H1 (cell line): ENCODE measurements at regions not wholly inside any gene's neighbourhood (a gene's known extent, or its start where the extent isn't known, plus 50 kb on each side); places are given as distances from the start of the nearest gene placed in this dataset.

ENCODE experiments used
- CTCF ChIA-PET: fragments of 300-600 bp; sonication (Branson Sonifier 250); formaldehyde crosslinking; loops from one replicate; lab custom pipeline; 2021; ENCODE audit not compliant: partially characterized antibody; lab: Charles Lee
- POLR2A ChIA-PET: fragments of 300-600 bp; sonication (Branson Sonifier 250); formaldehyde crosslinking; loops from one replicate; lab custom pipeline; 2021; ENCODE audit warnings: inconsistent platforms; ENCODE audit not compliant: partially characterized antibody; lab: Charles Lee
- DNase-seq, 2 experiments: peaks; one replicate each; pipeline versions ENCODE4 v3.0.0 to v3.0.0-alpha.2; 2010 to 2022; ENCODE audit warnings: low spot score in 2 of 2, low read depth in 1 of 2, mixed read lengths in 1 of 2
- FAIRE-seq: peaks from 2 replicates; lab custom pipeline; 2011; peaks lifted over from hg19 to GRCh38; lab: Jason Lieb, UNC
- H2AFZ ChIP-seq: 2 replicates; pipeline ENCODE4 v1.8.1; 2012; ENCODE audit warnings: low read length, inconsistent platforms
- H2AK5ac ChIP-seq: 2 replicates; pipeline ENCODE4 v1.6.1; 2013; ENCODE audit warnings: low read depth, low read length
- H2BK120ac ChIP-seq: replicated peaks from 2 replicates; pipeline ENCODE3; 2013; ENCODE audit warnings: low read depth, low read length, inconsistent platforms
- H2BK12ac ChIP-seq: 2 replicates; pipeline ENCODE4 v1.6.1; 2013; ENCODE audit warnings: low read depth, low read length
- H2BK15ac ChIP-seq: 2 replicates; pipeline ENCODE4 v1.6.1; 2013; ENCODE audit warnings: low read length
- H2BK20ac ChIP-seq: 2 replicates; pipeline ENCODE4 v1.6.1; 2013; ENCODE audit warnings: low read length
- H2BK5ac ChIP-seq: 2 replicates; pipeline ENCODE4 v1.6.1; 2013; ENCODE audit warnings: low read depth, low read length
- H3K14ac ChIP-seq: 2 replicates; pipeline ENCODE4 v1.6.1; 2013; ENCODE audit warnings: inconsistent platforms; ENCODE audit not compliant: insufficient read length
- H3K18ac ChIP-seq: 2 replicates; pipeline ENCODE4 v1.6.1; 2013; ENCODE audit warnings: low read length; ENCODE audit errors: extremely low read depth
- H3K23ac ChIP-seq: 2 replicates; pipeline ENCODE4 v1.6.1; 2013; ENCODE audit warnings: inconsistent platforms; ENCODE audit not compliant: insufficient read length
- H3K23me2 ChIP-seq: 2 replicates; pipeline ENCODE4 v1.6.1; 2013; ENCODE audit warnings: low read depth, low read length
- H3K27ac ChIP-seq: 2 replicates; pipeline ENCODE4 v1.6.1; 2011; ENCODE audit warnings: low read depth, low read length, inconsistent platforms
- H3K27me3 ChIP-seq, 4 experiments: replicated peaks in 1 of 4; 1 replicate in 1 of 4; 2 replicates in 3 of 4; pipeline versions ENCODE4 v1.6.1 to v1.8.1; 2011 to 2013; ENCODE audit warnings: low read length in 3 of 4, mild to moderate bottlenecking in 3 of 4, inconsistent platforms in 2 of 4, mixed read lengths in 2 of 4, moderate library complexity in 1 of 4; ENCODE audit not compliant: control insufficient read depth in 3 of 4, insufficient read depth in 3 of 4; ENCODE audit errors: extremely low read depth in 1 of 4
- H3K36me3 ChIP-seq, 4 experiments: 2 replicates each; pipeline versions ENCODE4 v1.6.1 to v1.8.1; 2011 to 2013; ENCODE audit warnings: mild to moderate bottlenecking in 4 of 4, low read length in 3 of 4, moderate library complexity in 2 of 4, control low read depth in 1 of 4, inconsistent platforms in 1 of 4; ENCODE audit not compliant: insufficient read depth in 4 of 4, control insufficient read depth in 2 of 4
- H3K4ac ChIP-seq: replicated peaks from 2 replicates; pipeline ENCODE3; 2013; ENCODE audit warnings: low read length, low read depth, mixed read lengths, inconsistent platforms; ENCODE audit not compliant: insufficient read length
- H3K4me1 ChIP-seq, 4 experiments: replicated peaks in 1 of 4; 1 replicate in 1 of 4; 2 replicates in 3 of 4; pipeline versions ENCODE4 v1.6.1 to v1.8.1; 2011 to 2013; ENCODE audit warnings: low read length in 3 of 4, inconsistent platforms in 2 of 4, mixed read lengths in 1 of 4; ENCODE audit not compliant: insufficient read depth in 4 of 4, control insufficient read depth in 3 of 4
- H3K4me2 ChIP-seq, 2 experiments: 2 replicates each; pipeline versions ENCODE4 v1.6.1 to v1.8.1; 2011 to 2013; ENCODE audit warnings: low read depth in 2 of 2, low read length in 2 of 2, control low read depth in 1 of 2, inconsistent platforms in 1 of 2, mild to moderate bottlenecking in 1 of 2; ENCODE audit not compliant: insufficient read depth in 1 of 2
- H3K4me3 ChIP-seq, 4 experiments: fragments of 200-600, 300-600 bp in 1 of 4; sonication (generic), shearing (Covaris generic), sonication (Bioruptor Twin) in 1 of 4; 2 replicates each; pipeline versions ENCODE4 v1.5.1 to v1.8.1; 2011 to 2016; ENCODE audit warnings: low read length in 4 of 4, low read depth in 3 of 4, control low read depth in 2 of 4, inconsistent platforms in 2 of 4, mild to moderate bottlenecking in 2 of 4, mixed read lengths in 1 of 4, moderate library complexity in 1 of 4; ENCODE audit not compliant: insufficient read depth in 2 of 4; ENCODE audit errors: extremely low read depth in 1 of 4
- H3K56ac ChIP-seq: replicated peaks from 2 replicates; pipeline ENCODE3; 2013; ENCODE audit warnings: low read depth, mild to moderate bottlenecking, mixed read lengths, low read length, inconsistent platforms; ENCODE audit not compliant: insufficient read length
- H3K79me1 ChIP-seq: 2 replicates; pipeline ENCODE4 v1.6.1; 2013; ENCODE audit warnings: low read depth, low read length, control low read depth
- H3K79me2 ChIP-seq, 2 experiments: 2 replicates each; pipeline versions ENCODE4 v1.6.1 to v1.8.1; 2012 to 2013; ENCODE audit warnings: low read length in 2 of 2, mild to moderate bottlenecking in 2 of 2, inconsistent platforms in 1 of 2; ENCODE audit not compliant: insufficient read depth in 2 of 2, control insufficient read depth in 1 of 2
- H3K9ac ChIP-seq, 4 experiments: replicated peaks in 1 of 4; 1 replicate in 1 of 4; 2 replicates in 3 of 4; pipeline versions ENCODE4 v1.6.1 to v1.8.1; 2011 to 2013; ENCODE audit warnings: low read depth in 3 of 4, low read length in 3 of 4, control low read depth in 2 of 4, mild to moderate bottlenecking in 2 of 4, moderate library complexity in 2 of 4, inconsistent platforms in 1 of 4; ENCODE audit errors: extremely low read depth in 1 of 4
- H3K9me3 ChIP-seq, 2 experiments: 2 replicates each; pipeline versions ENCODE4 v1.6.1 to v1.8.1; 2012 to 2013; ENCODE audit warnings: mild to moderate bottlenecking in 2 of 2, moderate library complexity in 2 of 2, control low read depth in 1 of 2, inconsistent platforms in 1 of 2, low read depth in 1 of 2, low read length in 1 of 2, mixed read lengths in 1 of 2; ENCODE audit not compliant: insufficient read depth in 2 of 2
- H4K20me1 ChIP-seq, 2 experiments: replicated peaks in 1 of 2; 2 replicates each; pipeline versions ENCODE3 to v1.8.1; 2011 to 2013; ENCODE audit warnings: inconsistent platforms in 2 of 2, low read length in 2 of 2, mild to moderate bottlenecking in 1 of 2; ENCODE audit not compliant: insufficient read depth in 2 of 2, control insufficient read depth in 1 of 2
- H4K5ac ChIP-seq: 2 replicates; pipeline ENCODE4 v1.6.1; 2013; ENCODE audit warnings: low read length, low read depth, mixed read lengths, inconsistent platforms; ENCODE audit not compliant: insufficient read length
- H4K8ac ChIP-seq: 2 replicates; pipeline ENCODE4 v1.8.0; 2013; ENCODE audit warnings: mild to moderate bottlenecking, moderate library complexity, low read length, inconsistent platforms; ENCODE audit not compliant: insufficient read depth; ENCODE audit errors: extremely low read depth
- H4K91ac ChIP-seq: replicated peaks from 2 replicates; pipeline ENCODE3; 2013; ENCODE audit warnings: low read length, mixed read lengths, inconsistent platforms; ENCODE audit not compliant: insufficient read length
- EZH2 ChIP-seq: fragments of 200-600 bp; sonication (generic); IDR thresholded peaks from 2 replicates; pipeline ENCODE4 v1.7.1; 2012; ENCODE audit warnings: low read depth, mild to moderate bottlenecking, moderate library complexity, low read length, inconsistent platforms; ENCODE audit not compliant: severe bottlenecking
- KDM4A ChIP-seq: IDR thresholded peaks from one replicate; pipeline ENCODE4 v1.7.1; 2012; ENCODE audit warnings: low read depth, mild to moderate bottlenecking, moderate library complexity, low read length, inconsistent platforms; ENCODE audit not compliant: severe bottlenecking
- RNF2 ChIP-seq: fragments of 200-900, 300-1000 bp; sonication (generic); IDR thresholded peaks from 2 replicates; pipeline ENCODE4 v1.7.1; 2016; ENCODE audit warnings: borderline replicate concordance, low read depth, mild to moderate bottlenecking, antibody characterized with exemption, low read length; ENCODE audit not compliant: poor library complexity, severe bottlenecking; ENCODE audit errors: missing control alignments
- SIX5 ChIP-seq: IDR thresholded peaks from 2 replicates; pipeline ENCODE4 v1.6.1; 2011; ENCODE audit warnings: mild to moderate bottlenecking, low read depth, low read length
- SUZ12 ChIP-seq: fragments of 200-600 bp; sonication (generic); IDR thresholded peaks from 2 replicates; pipeline ENCODE4 v1.6.1; 2012; ENCODE audit warnings: mild to moderate bottlenecking, inconsistent platforms, low read length, moderate library complexity, mixed read lengths
- WGBS, 2 experiments: shearing (Covaris generic) in 1 of 2; methylation state at CpG; one replicate each; pipeline versions ENCODE4 v1.1.6 to v1.1.7; 2013 to 2015; ENCODE audit warnings: low lambda C conversion rate in 2 of 2, mixed read lengths in 2 of 2, inconsistent platforms in 1 of 2, low coverage in 1 of 2, missing lambda C conversion rate in 1 of 2; ENCODE audit not compliant: insufficient replicate concordance in 2 of 2, insufficient coverage in 1 of 2, insufficient read length in 1 of 2; ENCODE audit errors: extremely low coverage in 1 of 2, missing lambda C conversion rate in 1 of 2; 5-methylcytosine and 5-hydroxymethylcytosine counted together
- TF ChIP-seq, protein P1 (sequence below): IDR thresholded peaks from 2 replicates; pipeline ENCODE4 v1.6.1; 2011; ENCODE audit warnings: low read length, improper control_type of control experiment
- TF ChIP-seq, protein P2 (sequence below): IDR thresholded peaks from 2 replicates; pipeline ENCODE4 v1.6.1; 2012; ENCODE audit warnings: inconsistent platforms

DNA sequence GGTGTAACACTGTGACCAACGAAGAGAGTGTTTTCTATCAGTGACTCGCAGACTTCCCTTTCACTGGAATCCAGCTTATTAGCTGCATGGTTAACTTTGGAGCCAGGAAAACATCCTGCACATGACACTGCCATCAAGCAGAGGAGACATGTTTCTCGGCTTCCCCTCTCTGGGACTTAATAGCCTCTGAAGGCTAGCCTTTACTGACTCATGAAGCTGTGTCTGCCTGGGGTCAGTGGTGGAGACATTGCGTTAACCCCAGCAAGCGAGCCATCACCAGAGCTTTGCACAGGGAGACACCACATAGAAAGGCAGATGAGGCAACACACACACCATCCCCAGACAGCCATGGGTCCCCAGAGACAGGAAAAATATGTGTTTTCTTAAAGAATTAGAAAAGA, 126.9 kb upstream of the PRICKLE1 start:
- ChIA-PET CTCF (no interaction called here), POLR2A (no interaction called here)
- Histone ChIP-seq H3K36me3 (no peaks in the 10 kb centered on the region), H3K4ac (no peak overlapping the region), H2AK5ac (no peak overlapping the region), H4K20me1 (no peaks in the 10 kb centered on the region), H2BK20ac (no peak overlapping the region), H3K14ac (no peak overlapping the region), H3K79me2 (no peaks in the 10 kb centered on the region), H2BK5ac (no peak overlapping the region), H3K18ac (no peak overlapping the region), H4K5ac (no peak overlapping the region), H3K9me3 (no peaks in the 10 kb centered on the region), H3K27ac (no peak overlapping the region), H2BK12ac (no peak overlapping the region), H3K27me3 (no peaks in the 10 kb centered on the region), H2BK120ac (no peak overlapping the region), H2AFZ (no peak overlapping the region), H3K79me1 (no peaks in the 10 kb centered on the region), H3K9ac (no peak overlapping the region), H3K4me2 (no peak overlapping the region), H3K23ac (no peak overlapping the region), H4K91ac (no peak overlapping the region), H3K23me2 (no peaks in the 10 kb centered on the region), H3K4me3 (no peak overlapping the region), H4K8ac (no peak overlapping the region; the same call in 1 of the 2 replicates), H2BK15ac (no peak overlapping the region), H3K4me1 (no peaks in the 10 kb centered on the region), H3K56ac (no peak overlapping the region)
- 90% methylated on average over 5 of the region's 5 CpGs; no CpG with 5 or more reads in 1 of the 2 experiments for WGBS, 2 experiments
- no peak for FAIRE-seq
- no peak for DNase-seq
- TF ChIP-seq SIX5 = no peak
- TF ChIP-seq, protein P1, sequence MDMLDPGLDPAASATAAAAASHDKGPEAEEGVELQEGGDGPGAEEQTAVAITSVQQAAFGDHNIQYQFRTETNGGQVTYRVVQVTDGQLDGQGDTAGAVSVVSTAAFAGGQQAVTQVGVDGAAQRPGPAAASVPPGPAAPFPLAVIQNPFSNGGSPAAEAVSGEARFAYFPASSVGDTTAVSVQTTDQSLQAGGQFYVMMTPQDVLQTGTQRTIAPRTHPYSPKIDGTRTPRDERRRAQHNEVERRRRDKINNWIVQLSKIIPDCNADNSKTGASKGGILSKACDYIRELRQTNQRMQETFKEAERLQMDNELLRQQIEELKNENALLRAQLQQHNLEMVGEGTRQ = no peak
- TF ChIP-seq KDM4A = no peak
- TF ChIP-seq, protein P2, sequence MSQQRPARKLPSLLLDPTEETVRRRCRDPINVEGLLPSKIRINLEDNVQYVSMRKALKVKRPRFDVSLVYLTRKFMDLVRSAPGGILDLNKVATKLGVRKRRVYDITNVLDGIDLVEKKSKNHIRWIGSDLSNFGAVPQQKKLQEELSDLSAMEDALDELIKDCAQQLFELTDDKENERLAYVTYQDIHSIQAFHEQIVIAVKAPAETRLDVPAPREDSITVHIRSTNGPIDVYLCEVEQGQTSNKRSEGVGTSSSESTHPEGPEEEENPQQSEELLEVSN = no peak
- no peak for TF ChIP-seq RNF2
- TF ChIP-seq EZH2 = no peak
- no peak for TF ChIP-seq SUZ12
